Uterus (tissue), 3 donors: ENCODE measurements at regions not wholly inside any gene's neighbourhood (a gene's known extent, or its start where the extent isn't known, plus 50 kb on each side); places are given as distances from the start of the nearest gene placed in this dataset.
A peak's percentile ranks its signal among the peaks of the same experiment; 100 is the strongest.

Experiments used
- DNase-seq, 2 donors: peaks; one replicate each; pipeline ENCODE4 v3.0.0-alpha.2; 2019 to 2020
- H3K27ac ChIP-seq, 2 donors: fragments of 200-600 bp; sonication (generic); 1 replicate in 1 of 2; 2 replicates in 1 of 2; pipeline ENCODE4 v1.5.1; 2016 to 2018
- H3K27me3 ChIP-seq, 2 donors: fragments of 200-600 bp; sonication (generic); one replicate each; pipeline ENCODE4 v1.5.1; 2018 to 2019; ENCODE audit warnings: control low read depth in 1 of 2
- H3K36me3 ChIP-seq, 2 donors: fragments of 200-600 bp; sonication (generic); one replicate each; pipeline ENCODE4 v1.5.1; 2019; ENCODE audit warnings: control low read depth in 1 of 2
- H3K4me1 ChIP-seq, 2 donors: fragments of 200-600 bp; sonication (generic); one replicate each; pipeline ENCODE4 v1.5.1; 2018 to 2019; ENCODE audit warnings: control low read depth in 1 of 2
- H3K4me3 ChIP-seq, 2 donors: fragments of 200-600 bp; sonication (generic); 1 replicate in 1 of 2; 2 replicates in 1 of 2; pipeline ENCODE4 v1.5.1; 2018 to 2019; ENCODE audit warnings: mild to moderate bottlenecking in 1 of 2
- H3K9me3 ChIP-seq, 2 donors: fragments of 200-600 bp; sonication (generic); one replicate each; pipeline ENCODE4 v1.5.1; 2019; ENCODE audit warnings: control low read depth in 1 of 2
- CTCF ChIP-seq, 4 experiments: fragments of 200-600 bp in 2 of 4; fragments of 450-650 bp in 2 of 4; sonication (generic) in 2 of 4; IDR thresholded peaks; one replicate each; pipeline ENCODE4 v1.5.1; 2016 to 2019; ENCODE audit warnings: antibody characterized with exemption in 4 of 4, mild to moderate bottlenecking in 2 of 4, moderate library complexity in 1 of 4
- POLR2A ChIP-seq, 2 donors: fragments of 450-650 bp; IDR thresholded peaks; one replicate each; pipeline ENCODE4 v1.6.1; 2016; ENCODE audit warnings: antibody characterized with exemption in 2 of 2, mild to moderate bottlenecking in 1 of 2, moderate library complexity in 1 of 2
- intact Hi-C: fragments of 100-400 bp; cut with DNase I; formaldehyde crosslinking; loops from one replicate; pipeline ENCODE4 v1.15.1; 2023; ENCODE audit warnings: low total_unique reads
- donor health status: DM: yes; HTN: yes; CAD: no.

GRCh38 chr17:64786337-64786736, 124.2 kb upstream of the SMURF2 start:
- no peak overlapping the region for H3K27ac ChIP-seq
- TF ChIP-seq CTCF (IDR thresholded peaks at IDR 0.05) (no peak), POLR2A (IDR thresholded peaks at IDR 0.05) (no peak)
- H3K4me3 ChIP-seq: no peak overlapping the region
- DNase-seq: peak in 1 of 2 donors; percentile 0
- H3K36me3 ChIP-seq: no peaks in the 10 kb centered on the region
- intact Hi-C loops: no loop called here
- H3K4me1 ChIP-seq: peaks cover 0 to 5% of the 10 kb centered on the region in 2 donors
- peaks cover 0 to 15% of the 10 kb centered on the region in 2 donors for H3K27me3 ChIP-seq
- no peaks in the 10 kb centered on the region for H3K9me3 ChIP-seq

GRCh38 chr17:64785011-64785421, 122.9 kb upstream of the SMURF2 start:
- DNase-seq: peak in 1 of 2 donors; percentile 10
- no peaks in the 10 kb centered on the region for H3K36me3 ChIP-seq
- H3K9me3 ChIP-seq: no peaks in the 10 kb centered on the region
- H3K4me3 ChIP-seq: no peak overlapping the region
- no peak overlapping the region for H3K27ac ChIP-seq
- intact Hi-C loops: no loop called here
- no peak for TF ChIP-seq POLR2A (IDR thresholded peaks at IDR 0.05)
- TF ChIP-seq CTCF (IDR thresholded peaks at IDR 0.05): no peak
- peaks cover 0 to 20% of the 10 kb centered on the region in 2 donors for H3K27me3 ChIP-seq
- peaks cover 0 to 16% of the 10 kb centered on the region in 2 donors for H3K4me1 ChIP-seq

- peaks cover 5 to 25% of the 10 kb centered on the region in 2 donors for H3K27me3 ChIP-seq
- H3K4me3 ChIP-seq: no peak overlapping the region
- intact Hi-C loops: no loop called here
- peaks cover 0 to 21% of the 10 kb centered on the region in 2 donors for H3K4me1 ChIP-seq
- TF ChIP-seq CTCF (IDR thresholded peaks at IDR 0.05): no peak
- no peak for TF ChIP-seq POLR2A (IDR thresholded peaks at IDR 0.05)
- no peaks in the 10 kb centered on the region for H3K9me3 ChIP-seq
- H3K36me3 ChIP-seq: no peaks in the 10 kb centered on the region
- H3K27ac ChIP-seq: no peak overlapping the region
- peak in 1 of 2 donors; percentile 3 for DNase-seq
These were observed 122.4 kb upstream of the SMURF2 start for GRCh38 chr17:64784353-64785010.

GRCh38 chr17:64783556-64784352, 121.6 kb upstream of the SMURF2 start:
- peak in 1 of 2 donors; percentile 10 for DNase-seq
- peaks cover 10 to 25% of the 10 kb centered on the region in 2 donors for H3K27me3 ChIP-seq

More at GRCh38 chr17:64783556-64784352, 121.6 kb upstream of the SMURF2 start:
- Histone ChIP-seq H3K4me3 (no peak overlapping the region), H3K9me3 (no peaks in the 10 kb centered on the region), H3K36me3 (no peaks in the 10 kb centered on the region), H3K4me1 (peaks cover 0 to 26% of the 10 kb centered on the region in 2 donors), H3K27ac (no peak overlapping the region)
- no peak for TF ChIP-seq POLR2A (IDR thresholded peaks at IDR 0.05)
- no peak for TF ChIP-seq CTCF (IDR thresholded peaks at IDR 0.05)
- intact Hi-C loops: no loop called here
